GM23248 (cell line): ENCODE measurements at regions not wholly inside any gene's neighbourhood (a gene's known extent, or its start where the extent isn't known, plus 50 kb on each side); places are given as distances from the start of the nearest gene placed in this dataset.

ENCODE experiments used
- EZH2 ChIP-seq: fragments of 200-600 bp; sonication (generic); IDR thresholded peaks from 2 replicates; pipeline ENCODE4 v1.6.1; 2018; ENCODE audit warnings: antibody characterized with exemption, mild to moderate bottlenecking; ENCODE audit not compliant: insufficient read depth, poor library complexity, severe bottlenecking
- EZH2phosphoT487 ChIP-seq: fragments of 200-600 bp; sonication (generic); IDR thresholded peaks from 2 replicates; pipeline ENCODE4 v1.6.1; 2018; ENCODE audit warnings: antibody characterized with exemption, moderate library complexity, mild to moderate bottlenecking, low read depth; ENCODE audit not compliant: insufficient read depth

DNA sequence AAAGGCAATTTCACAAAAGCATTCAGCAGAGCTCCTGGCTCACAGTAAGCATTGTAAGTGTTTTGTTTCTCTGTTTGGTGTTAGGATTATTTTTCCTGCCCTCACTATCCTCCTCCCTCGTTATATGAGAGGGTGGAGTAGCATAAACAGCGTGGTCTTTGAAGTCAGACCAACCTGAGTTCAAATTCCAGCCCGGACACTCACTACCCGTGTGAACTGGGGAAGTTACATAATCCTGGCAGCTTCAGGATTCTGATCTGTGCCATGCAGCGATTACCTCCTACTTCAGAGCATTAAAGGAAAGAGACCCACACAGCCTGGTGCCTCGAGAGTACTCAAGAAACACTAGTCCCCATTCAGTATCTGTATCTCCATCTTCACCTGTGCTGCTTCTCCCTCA lies 386.5 kb downstream of the INHBA start:
- no peak for TF ChIP-seq EZH2
- no peak for TF ChIP-seq EZH2phosphoT487
